ENCODE measurements at regions not wholly inside any gene's neighbourhood (a gene's known extent, or its start where the extent isn't known, plus 50 kb on each side); places are given as distances from the start of the nearest gene placed in this dataset.

- DNase-seq = no peak
Observed at GRCh38 chr2:107627164-107627563, 199.5 kb upstream of the RGPD4 start.

- no peak for DNase-seq
Observed at GRCh38 chr2:107627926-107628325, 198.8 kb upstream of the RGPD4 start.

- no peak for DNase-seq
Observed at GRCh38 chr2:107633580-107634147, 193.0 kb upstream of the RGPD4 start.

GRCh38 chr2:107634172-107634571 lies 192.5 kb upstream of the RGPD4 start:
- DNase-seq = no peak

- no peak for DNase-seq
Observed at GRCh38 chr2:107635883-107636282, 190.8 kb upstream of the RGPD4 start.

- DNase-seq = no peak
Observed at GRCh38 chr2:107645586-107645985, 181.1 kb upstream of the RGPD4 start.

- no peak for DNase-seq
Observed at GRCh38 chr2:107648781-107649404, 177.8 kb upstream of the RGPD4 start.

- DNase-seq = no peak
Observed at GRCh38 chr2:107657049-107657448, 169.6 kb upstream of the RGPD4 start.

- DNase-seq = no peak
Observed at GRCh38 chr2:107663632-107664031, 163.1 kb upstream of the RGPD4 start.

GRCh38 chr2:107669335-107669734 lies 157.4 kb upstream of the RGPD4 start:
- peak; percentile 24 for DNase-seq

- no peak for DNase-seq
Observed at GRCh38 chr2:107681936-107682335, 144.8 kb upstream of the RGPD4 start.

- no peak for DNase-seq
Observed at GRCh38 chr2:107684421-107684820, 142.3 kb upstream of the RGPD4 start.

GRCh38 chr2:107685421-107685986 lies 141.2 kb upstream of the RGPD4 start:
- no peak for DNase-seq

- no peak for DNase-seq
Observed at GRCh38 chr2:107687073-107687472, 139.6 kb upstream of the RGPD4 start.

GRCh38 chr2:107688135-107688534 lies 138.6 kb upstream of the RGPD4 start:
- DNase-seq = no peak

GRCh38 chr2:107693604-107694003 lies 133.1 kb upstream of the RGPD4 start:
- DNase-seq = no peak

GRCh38 chr2:107694667-107695066 lies 132.0 kb upstream of the RGPD4 start:
- no peak for DNase-seq

GRCh38 chr2:107697385-107697784 lies 129.3 kb upstream of the RGPD4 start:
- DNase-seq = no peak

GRCh38 chr2:107698861-107699260 lies 127.8 kb upstream of the RGPD4 start:
- DNase-seq = no peak

GRCh38 chr2:107700073-107700472 lies 126.6 kb upstream of the RGPD4 start:
- DNase-seq = no peak

- DNase-seq = no peak
Observed at GRCh38 chr2:107711941-107712340, 114.8 kb upstream of the RGPD4 start.

GRCh38 chr2:107712857-107713256 lies 113.8 kb upstream of the RGPD4 start:
- no peak for DNase-seq

- DNase-seq = no peak
Observed at GRCh38 chr2:107717661-107718060, 109.0 kb upstream of the RGPD4 start.

- DNase-seq = no peak
Observed at GRCh38 chr2:107719141-107719540, 107.6 kb upstream of the RGPD4 start.
